Astrocyte of the cerebellum (primary cell): ENCODE measurements at regions not wholly inside any gene's neighbourhood (a gene's known extent, or its start where the extent isn't known, plus 50 kb on each side); places are given as distances from the start of the nearest gene placed in this dataset.

Experiments used
- DNase-seq: peaks from one replicate; pipeline ENCODE4 v3.0.0-alpha.2; 2011; ENCODE audit warnings: low read depth
- H3K4me3 ChIP-seq: 2 replicates; pipeline ENCODE4 v1.5.1; 2011; ENCODE audit warnings: mild to moderate bottlenecking, low read depth, low read length, moderate library complexity
- in situ Hi-C: cut with HindIII; loops from 2 replicates; pipeline ENCODE4 v1.10.0; 2017; ENCODE audit warnings: low sequenced_read_pairs
- TF ChIP-seq, protein P1 (sequence below): IDR thresholded peaks from 2 replicates; pipeline ENCODE4 v1.5.1; 2012; ENCODE audit warnings: low read length, low read depth, moderate library complexity, mild to moderate bottlenecking; ENCODE audit errors: missing control alignments

DNA sequence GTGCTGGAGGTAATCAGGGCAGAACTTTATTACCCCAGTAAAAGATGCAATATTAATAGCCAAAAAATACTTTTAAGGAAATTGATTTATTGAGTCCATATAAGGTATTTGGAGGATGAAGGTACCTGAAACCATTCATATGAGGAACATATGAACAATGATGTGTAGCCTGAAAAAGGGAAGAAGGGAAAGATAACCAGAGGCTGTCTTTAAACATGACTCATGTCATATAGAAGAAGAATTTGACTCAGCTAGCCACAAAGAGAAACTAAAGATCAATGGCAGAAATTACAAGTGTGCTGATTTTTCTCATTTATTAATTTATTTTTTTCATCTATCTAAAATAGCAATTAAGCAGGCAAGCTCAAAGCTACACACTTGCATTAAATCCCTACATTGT is 136.2 kb upstream of the DUSP10 start:
- TF ChIP-seq, protein P1, sequence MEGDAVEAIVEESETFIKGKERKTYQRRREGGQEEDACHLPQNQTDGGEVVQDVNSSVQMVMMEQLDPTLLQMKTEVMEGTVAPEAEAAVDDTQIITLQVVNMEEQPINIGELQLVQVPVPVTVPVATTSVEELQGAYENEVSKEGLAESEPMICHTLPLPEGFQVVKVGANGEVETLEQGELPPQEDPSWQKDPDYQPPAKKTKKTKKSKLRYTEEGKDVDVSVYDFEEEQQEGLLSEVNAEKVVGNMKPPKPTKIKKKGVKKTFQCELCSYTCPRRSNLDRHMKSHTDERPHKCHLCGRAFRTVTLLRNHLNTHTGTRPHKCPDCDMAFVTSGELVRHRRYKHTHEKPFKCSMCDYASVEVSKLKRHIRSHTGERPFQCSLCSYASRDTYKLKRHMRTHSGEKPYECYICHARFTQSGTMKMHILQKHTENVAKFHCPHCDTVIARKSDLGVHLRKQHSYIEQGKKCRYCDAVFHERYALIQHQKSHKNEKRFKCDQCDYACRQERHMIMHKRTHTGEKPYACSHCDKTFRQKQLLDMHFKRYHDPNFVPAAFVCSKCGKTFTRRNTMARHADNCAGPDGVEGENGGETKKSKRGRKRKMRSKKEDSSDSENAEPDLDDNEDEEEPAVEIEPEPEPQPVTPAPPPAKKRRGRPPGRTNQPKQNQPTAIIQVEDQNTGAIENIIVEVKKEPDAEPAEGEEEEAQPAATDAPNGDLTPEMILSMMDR, result no peak
- DNase-seq, result no peak
- in situ Hi-C loops, result no loop called here
- H3K4me3 ChIP-seq, result no peak overlapping the region

DNA sequence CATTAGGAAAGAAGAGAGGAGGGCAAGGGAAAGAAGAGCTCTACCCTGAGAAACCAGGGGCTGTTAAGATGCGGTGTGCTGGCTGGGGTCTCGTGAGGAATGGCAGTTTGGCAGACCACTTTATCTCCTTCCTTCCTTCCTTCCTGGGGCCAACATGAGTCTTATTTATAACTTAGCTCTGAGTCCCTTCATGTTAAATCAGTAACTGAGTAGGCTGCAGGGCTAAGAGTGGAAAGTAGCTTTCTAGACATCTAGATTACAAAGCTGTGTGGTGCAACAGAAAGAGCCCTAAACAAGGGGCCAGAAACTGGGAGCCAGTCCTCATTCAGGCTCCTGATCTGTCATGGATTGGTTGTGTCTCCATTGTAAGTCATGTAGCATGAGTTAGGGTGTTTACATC is 135.4 kb upstream of the DUSP10 start:
- TF ChIP-seq, protein P1, result no peak
- H3K4me3 ChIP-seq, result no peak overlapping the region
- no peak for DNase-seq
- in situ Hi-C loops, result no loop called here

DNA sequence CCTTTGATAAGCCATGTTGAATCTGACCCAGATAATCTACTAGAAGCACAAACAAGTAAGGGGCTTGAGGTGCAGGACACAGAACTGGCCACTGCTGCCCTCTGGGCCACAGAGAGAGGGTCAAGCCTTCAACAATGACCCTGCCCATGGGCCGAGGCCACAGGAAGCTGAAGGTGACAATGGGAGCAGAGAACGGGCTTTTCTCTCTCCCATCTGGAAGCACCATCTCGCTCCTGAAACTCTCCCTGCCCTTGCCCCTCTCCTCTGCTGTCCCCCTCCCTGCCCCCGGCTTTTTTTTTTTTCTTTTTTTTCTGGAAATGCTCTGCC is 133.1 kb upstream of the DUSP10 start:
- in situ Hi-C loops, result no loop called here
- DNase-seq, result no peak
- TF ChIP-seq, protein P1, result no peak
- H3K4me3 ChIP-seq, result no peak overlapping the region

DNA sequence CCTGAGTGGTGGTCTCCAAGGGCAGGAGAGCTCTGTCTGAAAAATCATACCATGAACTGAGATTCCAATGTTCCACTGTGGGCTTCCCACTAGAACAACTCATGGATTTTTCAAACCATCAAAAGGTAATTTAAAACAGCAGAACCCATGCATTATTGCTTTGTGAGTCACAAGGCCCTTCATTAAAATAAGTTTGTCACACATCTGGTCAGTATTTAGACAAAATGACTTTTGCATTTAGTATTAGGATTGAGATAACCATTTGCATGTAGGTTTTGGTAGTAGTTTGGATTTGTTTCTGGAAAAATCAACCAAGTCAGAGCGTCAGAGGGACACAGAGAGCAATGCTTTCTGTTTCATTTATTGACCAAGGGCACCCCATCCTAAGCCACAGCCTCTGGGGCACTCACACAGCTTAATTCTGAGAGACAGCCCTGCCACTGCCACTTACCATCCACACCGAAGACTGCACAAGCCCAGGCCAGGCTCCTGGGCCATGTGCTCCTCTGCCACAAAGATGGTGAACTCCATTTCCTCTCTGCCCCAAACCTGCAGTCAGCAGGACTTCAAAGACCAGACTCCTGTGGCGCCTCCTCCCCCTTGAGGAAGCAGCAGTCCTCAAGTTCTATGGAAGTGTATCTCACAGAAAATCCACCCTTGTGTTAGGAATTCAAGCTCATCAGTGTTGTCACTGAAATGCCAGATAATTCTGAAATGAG is 132.6 kb upstream of the DUSP10 start:
- TF ChIP-seq, protein P1, result no peak

GRCh38 chr1:221873673-221874072 is 131.8 kb upstream of the DUSP10 start:
- no peak overlapping the region for H3K4me3 ChIP-seq
- TF ChIP-seq, protein P1, result no peak
- DNase-seq, result no peak
- in situ Hi-C loops, result no loop called here

More for the DNA sequence above, 132.6 kb upstream of the DUSP10 start:
- H3K4me3 ChIP-seq, result no peak overlapping the region
- no peak for DNase-seq
- in situ Hi-C loops, result no loop called here

- no peak overlapping the region for H3K4me3 ChIP-seq
- no peak for DNase-seq
- TF ChIP-seq, protein P1, result no peak
- in situ Hi-C loops, result no loop called here
Observed at GRCh38 chr1:221871056-221871455, 129.2 kb upstream of the DUSP10 start.
